Hematopoietic multipotent progenitor cell (in vitro differentiated cells): ENCODE measurements at regions not wholly inside any gene's neighbourhood (a gene's known extent, or its start where the extent isn't known, plus 50 kb on each side); places are given as distances from the start of the nearest gene placed in this dataset.

Source experiments
- DNase-seq, 3 donors: peaks; one replicate each; pipeline ENCODE4 v3.0.0-alpha.2; 2011 to 2015; ENCODE audit warnings: low read depth in 2 of 3, low spot score in 2 of 3

- no peak for DNase-seq
Observed at GRCh38 chr15:38876621-38877020, 312.0 kb upstream of the RASGRP1 start.

DNA sequence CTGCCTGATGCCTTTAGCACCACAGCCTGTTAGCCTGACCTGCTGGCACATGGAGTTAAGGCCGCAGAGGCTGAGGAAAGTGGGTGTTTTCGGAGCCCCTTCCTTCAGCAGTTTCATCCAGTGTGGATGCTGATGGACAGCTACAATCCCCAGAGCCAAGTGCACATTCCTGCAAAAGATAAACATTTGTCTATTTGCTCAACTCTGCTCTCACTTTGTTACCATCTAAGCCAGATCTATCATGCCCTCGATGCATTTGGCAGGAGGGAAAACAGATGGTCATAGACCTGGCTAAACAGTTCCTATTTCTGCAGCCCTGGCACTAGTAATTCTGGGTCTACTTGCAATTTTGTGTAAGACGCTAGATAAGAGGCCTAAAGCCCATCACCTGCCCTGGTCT, 312.9 kb upstream of the RASGRP1 start:
- no peak for DNase-seq

DNA sequence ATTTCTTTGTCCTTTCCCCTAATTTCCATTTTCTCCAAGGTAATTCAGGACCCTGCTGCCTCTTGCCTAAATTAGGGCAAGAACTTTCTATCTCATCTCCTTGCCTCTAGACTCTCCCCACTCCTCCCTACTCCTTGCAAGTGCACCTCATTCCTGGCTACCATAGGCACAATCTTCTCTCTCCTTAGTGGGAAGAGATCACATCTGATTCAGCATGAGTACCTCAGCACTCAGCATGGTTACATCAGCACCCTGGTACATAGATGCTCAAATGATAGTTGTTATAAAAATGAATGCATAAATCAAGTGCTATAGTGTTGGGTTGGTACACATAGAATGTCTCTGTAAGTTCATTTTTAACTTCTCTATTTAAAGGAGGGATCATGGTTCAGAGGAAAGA, 313.4 kb upstream of the RASGRP1 start:
- DNase-seq, result no peak

DNA sequence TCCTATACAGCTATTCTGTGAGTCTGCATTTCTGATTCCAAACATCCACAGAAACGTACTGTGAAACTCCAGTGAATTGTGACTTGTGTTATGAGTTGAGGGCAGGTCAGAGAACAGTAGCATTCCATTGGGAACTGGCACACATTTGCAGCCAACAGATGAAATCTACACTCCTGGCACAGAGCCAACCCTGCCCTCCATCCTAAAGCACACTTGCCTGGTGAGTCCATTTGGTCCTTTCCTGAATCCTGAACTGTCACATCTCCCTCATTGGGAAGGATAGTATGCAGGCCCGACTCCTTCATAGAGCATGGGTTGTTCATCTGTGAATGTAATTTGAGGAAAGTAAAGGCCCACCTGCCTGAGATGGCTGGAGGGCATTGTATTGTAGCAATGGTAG, 314.3 kb upstream of the RASGRP1 start:
- no peak for DNase-seq

- no peak for DNase-seq
Observed at GRCh38 chr15:38879909-38880471, 315.4 kb upstream of the RASGRP1 start.

DNA sequence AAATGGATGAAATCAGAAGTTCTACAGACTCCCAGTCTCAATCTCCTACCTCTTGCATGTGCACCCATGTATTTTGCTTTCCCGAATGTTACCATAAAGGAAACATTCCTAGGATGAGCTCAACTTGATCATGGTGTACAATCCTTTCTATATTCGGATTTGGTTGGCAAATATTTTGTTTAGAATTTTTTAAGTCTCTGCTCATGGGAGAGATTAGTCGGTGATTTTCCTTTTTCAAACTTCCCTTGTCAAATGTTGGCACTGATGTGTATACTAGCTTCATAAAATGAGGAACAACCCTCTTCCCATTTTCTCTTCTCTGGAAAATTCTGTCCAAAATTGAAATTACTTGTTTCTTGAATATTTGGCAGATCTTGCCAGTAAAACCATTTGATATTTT, 317.6 kb upstream of the RASGRP1 start:
- DNase-seq, result no peak

GRCh38 chr15:38883987-38884386, 319.4 kb upstream of the RASGRP1 start:
- peak in 2 of 3 donors; percentile 18 to 70 for DNase-seq

DNA sequence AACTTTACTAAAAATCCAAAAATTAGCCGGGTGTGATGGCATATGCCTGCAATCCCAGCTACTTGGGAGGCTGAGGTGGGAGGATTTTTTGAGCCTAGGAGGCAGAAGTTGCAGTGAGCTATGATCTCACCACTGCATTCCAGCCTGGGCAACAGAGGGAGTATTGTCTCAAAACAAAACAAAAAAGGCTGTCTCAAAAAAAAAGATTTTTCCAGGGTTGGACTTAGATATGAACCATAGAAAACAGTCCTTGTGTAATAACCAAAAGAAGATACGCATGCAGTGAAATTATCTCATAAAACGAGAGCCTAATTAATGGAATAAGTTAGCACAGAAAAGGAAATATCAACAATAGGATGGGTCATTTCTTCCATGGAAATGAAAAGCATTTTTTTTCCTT, 320.4 kb upstream of the RASGRP1 start:
- no peak for DNase-seq

GRCh38 chr15:38885471-38885952, 320.9 kb upstream of the RASGRP1 start:
- DNase-seq, result no peak

DNA sequence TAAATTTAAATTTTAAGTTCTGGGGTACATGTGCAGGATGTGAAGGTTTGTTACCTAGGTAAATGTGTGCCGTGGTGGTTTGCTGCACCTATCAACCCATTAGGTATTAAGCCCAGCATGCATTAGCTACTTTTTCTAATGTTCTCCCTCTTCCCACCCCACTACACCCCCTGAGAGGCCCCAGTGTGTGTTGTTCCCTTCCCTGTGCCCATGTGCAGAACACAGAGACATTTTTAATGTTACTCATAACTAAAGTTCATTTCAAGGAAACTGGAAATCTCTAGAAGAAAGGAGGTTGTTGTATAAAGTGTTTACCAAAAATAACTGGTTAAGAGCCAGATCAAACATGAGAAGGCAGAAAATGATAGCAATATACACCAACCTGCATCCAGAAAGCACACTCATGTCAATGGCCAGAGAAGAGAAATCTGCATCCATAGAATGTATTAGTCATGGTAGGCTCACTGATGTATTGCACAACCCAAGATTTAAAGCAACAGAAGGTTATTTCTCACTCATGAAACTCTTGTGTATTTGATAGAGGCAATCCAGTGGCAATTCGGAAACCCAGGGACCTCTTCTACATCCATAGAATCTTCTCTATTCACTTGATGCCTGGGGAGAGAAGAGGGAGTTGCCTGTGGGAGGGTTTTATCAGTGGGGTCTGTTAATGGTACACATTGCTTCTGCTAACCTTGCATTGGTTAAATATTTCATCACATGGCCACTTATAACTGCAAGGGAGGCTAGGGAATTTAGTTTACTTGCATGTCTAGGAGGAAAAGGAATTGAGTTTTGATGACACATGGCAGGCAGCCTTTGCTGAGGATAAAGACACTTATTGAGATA, 321.9 kb upstream of the RASGRP1 start:
- peak in 1 of 3 donors; percentile 5 for DNase-seq

DNA sequence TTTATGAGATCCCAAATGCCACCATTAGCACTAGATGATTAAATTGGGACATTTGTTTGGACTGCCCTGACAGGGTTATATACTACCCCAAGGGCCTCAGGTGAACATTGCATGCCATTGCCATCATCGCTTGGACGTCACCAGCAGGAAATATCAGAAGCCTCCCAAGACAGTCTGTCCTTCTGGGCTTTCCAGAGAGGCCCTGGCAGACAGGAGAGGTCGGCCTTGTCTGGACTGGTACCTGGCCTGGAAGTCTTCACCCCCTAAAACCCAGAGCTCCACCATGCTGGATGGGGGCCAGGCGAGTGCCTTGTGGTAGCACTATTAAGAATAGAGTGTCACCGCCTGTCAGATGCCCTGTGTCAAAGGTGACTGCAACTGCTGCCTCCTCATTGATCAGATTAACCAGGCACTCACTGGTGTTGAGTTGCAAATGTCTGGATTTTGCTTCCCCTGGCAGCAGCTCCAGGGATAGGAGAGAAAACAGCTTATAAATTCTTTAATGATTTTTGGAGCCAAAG, 324.1 kb upstream of the RASGRP1 start:
- no peak for DNase-seq

DNA sequence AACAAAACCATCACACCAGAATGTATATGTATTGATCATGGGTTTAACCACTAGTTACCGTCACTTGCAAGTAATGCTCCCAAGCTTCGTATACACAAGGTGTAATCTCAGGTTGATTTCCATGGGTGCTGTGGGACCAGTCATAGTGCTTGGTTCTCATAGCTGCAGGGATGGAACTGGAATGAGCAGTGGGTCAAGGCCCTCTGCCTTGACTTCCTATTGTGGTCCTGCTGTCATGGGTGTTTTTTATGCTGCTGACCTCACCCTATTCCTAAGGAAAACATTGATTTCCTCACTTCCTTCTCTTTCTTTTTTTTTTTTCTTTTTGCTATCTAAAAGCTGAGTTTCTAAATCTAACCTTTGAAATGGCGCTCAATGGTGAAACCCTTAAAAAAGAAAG, 325.6 kb upstream of the RASGRP1 start:
- DNase-seq, result no peak

GRCh38 chr15:38893925-38894242, 329.3 kb upstream of the RASGRP1 start:
- no peak for DNase-seq

GRCh38 chr15:38894243-38894948, 329.8 kb upstream of the RASGRP1 start:
- no peak for DNase-seq

DNA sequence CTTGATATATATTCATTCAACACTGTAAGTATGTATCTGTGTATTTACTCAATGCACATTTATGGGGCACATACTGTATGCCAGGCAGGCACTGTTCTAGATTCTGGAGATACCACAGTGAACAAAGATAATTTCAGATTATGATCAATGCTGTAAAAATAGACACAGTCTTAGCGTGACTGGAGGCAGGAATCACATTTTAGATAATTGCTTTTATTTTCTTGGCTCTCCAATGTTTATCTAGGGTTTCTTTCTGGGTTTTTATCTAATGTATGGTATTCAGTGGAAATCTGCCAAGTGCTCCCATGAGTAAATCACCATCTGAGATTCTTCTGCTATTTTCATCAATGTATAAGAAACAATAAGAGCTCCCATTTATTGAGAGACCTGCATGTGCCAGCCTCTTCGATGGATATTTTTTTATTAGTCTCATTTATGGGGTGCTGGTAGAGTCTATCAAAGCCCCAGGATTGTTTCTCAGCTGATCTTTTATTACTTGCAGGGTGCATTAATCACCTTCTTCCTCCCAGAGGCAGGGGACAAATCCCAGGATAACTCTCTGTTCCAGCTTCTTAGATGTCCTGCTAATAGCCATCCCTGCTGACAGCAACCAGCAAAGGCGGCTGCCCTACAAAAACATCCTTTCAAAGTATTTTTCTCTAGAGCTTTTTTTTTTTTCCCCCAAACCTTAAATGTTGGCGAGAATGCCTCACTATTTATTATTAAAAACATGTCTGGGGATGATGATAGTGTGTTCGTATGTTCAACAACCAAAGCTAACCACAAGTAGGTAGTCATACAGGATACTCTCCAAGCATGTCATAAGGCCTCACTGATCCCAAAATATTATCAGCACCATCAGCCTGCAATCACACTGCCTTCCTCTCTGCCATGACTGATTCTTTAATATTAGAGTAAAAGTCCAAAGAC, 331.0 kb upstream of the RASGRP1 start:
- no peak for DNase-seq

DNA sequence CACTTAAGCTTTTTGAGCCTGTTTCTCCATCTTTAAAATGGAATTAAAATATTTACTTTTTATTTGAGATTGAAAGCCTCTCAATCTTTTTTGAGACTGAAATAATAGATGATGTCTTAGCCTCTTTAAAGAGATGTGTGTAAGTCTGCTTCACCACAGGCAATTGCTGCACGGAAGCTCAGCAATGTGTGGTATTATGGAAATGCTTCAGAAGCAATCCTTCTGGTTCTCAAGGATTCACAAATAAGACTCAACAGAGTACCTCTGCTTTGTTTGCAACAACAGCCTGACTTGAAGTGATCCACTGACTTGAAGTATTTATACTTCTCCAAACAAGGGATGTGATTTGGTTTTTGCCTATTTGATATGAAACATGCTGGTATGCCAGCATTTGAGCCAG, 332.0 kb upstream of the RASGRP1 start:
- no peak for DNase-seq

DNA sequence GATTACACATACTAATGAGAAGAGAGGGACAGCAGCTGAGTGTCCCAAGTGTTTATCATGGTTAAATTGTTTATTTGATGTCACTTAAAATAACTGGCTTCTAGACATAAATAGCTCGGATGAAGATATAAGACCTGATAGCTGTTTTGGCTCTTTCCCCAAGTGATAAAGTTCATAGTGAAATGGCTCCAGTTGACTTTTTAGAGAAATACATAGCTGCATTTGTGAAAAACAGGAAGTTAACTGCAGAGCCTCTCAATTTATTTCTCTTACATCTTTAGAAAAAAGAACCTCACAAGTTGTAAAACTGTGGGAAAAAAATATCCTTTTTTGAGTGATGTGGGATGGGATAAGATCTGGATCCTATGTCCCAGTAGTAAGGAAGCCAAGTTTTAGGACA, 332.9 kb upstream of the RASGRP1 start:
- peak in 1 of 3 donors; percentile 37 for DNase-seq

DNA sequence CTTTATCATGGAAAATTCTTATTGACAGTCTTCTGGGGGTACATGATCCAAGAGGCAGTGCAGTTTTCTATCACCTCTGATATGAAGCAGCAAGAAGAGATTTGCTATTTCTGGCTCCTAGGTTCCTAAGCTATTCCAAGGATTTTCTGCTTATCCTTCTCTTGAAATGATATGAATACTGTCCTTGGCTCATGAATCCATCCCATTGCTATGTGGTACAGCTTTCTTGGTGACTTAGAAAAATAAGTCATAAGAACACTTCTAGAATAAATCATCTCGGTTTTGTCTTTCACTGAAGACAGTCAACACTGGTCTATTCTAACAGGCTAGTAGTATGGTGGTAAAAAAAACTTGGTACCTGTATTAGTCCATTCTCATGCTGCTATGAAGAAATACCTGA, 333.6 kb upstream of the RASGRP1 start:
- DNase-seq, result no peak

GRCh38 chr15:38899300-38899699, 334.7 kb upstream of the RASGRP1 start:
- no peak for DNase-seq

DNA sequence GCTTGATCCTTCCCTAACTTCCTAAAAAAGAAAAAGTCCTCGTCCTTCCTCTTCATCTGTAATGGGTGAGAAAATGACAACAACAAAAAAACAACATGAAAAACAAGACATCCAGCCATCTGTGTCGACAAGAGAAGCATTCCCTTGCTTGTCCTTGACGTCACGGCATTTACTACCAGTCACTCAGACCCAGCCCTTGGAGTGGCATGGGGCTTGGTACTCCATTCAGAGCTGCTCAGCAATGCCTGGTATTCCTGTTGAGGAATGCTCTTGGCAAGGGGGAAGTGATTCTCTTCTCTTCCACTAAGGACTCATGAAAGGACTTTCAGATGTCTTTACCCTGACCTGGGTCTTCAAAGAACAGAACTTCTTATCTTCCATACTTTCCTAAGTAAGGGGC, 339.7 kb upstream of the RASGRP1 start:
- DNase-seq, result no peak

DNA sequence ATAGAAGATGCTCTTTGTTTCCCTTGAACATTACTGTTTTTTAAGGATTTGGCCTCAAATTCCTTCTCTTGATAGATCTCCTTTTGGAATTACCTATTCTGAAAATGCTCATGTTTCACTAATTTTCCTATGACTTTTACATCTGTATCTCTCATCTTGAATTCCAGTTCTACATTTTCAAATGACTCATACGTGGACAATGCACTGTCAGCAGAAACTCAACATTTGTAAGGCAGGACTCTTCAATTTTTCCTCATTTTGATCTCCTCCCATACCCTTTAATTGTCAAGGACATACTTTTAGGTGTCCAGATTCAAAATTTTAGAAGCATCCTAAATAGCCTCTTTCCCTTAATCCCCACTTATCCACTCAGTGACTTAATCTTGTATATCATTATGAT, 341.0 kb upstream of the RASGRP1 start:
- DNase-seq, result no peak
